H1 (cell line): ENCODE measurements at regions not wholly inside any gene's neighbourhood (a gene's known extent, or its start where the extent isn't known, plus 50 kb on each side); places are given as distances from the start of the nearest gene placed in this dataset.

Experiments used
- CTCF ChIA-PET: fragments of 300-600 bp; sonication (Branson Sonifier 250); formaldehyde crosslinking; loops from one replicate; lab custom pipeline; 2021; ENCODE audit not compliant: partially characterized antibody; lab: Charles Lee
- POLR2A ChIA-PET: fragments of 300-600 bp; sonication (Branson Sonifier 250); formaldehyde crosslinking; loops from one replicate; lab custom pipeline; 2021; ENCODE audit warnings: inconsistent platforms; ENCODE audit not compliant: partially characterized antibody; lab: Charles Lee
- DNase-seq, 2 experiments: peaks; one replicate each; pipeline versions ENCODE4 v3.0.0 to v3.0.0-alpha.2; 2010 to 2022; ENCODE audit warnings: low spot score in 2 of 2, low read depth in 1 of 2, mixed read lengths in 1 of 2
- FAIRE-seq: peaks from 2 replicates; lab custom pipeline; 2011; peaks lifted over from hg19 to GRCh38; lab: Jason Lieb, UNC
- H2AFZ ChIP-seq: 2 replicates; pipeline ENCODE4 v1.8.1; 2012; ENCODE audit warnings: low read length, inconsistent platforms
- H2AK5ac ChIP-seq: 2 replicates; pipeline ENCODE4 v1.6.1; 2013; ENCODE audit warnings: low read depth, low read length
- H2BK120ac ChIP-seq: replicated peaks from 2 replicates; pipeline ENCODE3; 2013; ENCODE audit warnings: low read depth, low read length, inconsistent platforms
- H2BK12ac ChIP-seq: 2 replicates; pipeline ENCODE4 v1.6.1; 2013; ENCODE audit warnings: low read depth, low read length
- H2BK15ac ChIP-seq: 2 replicates; pipeline ENCODE4 v1.6.1; 2013; ENCODE audit warnings: low read length
- H2BK20ac ChIP-seq: 2 replicates; pipeline ENCODE4 v1.6.1; 2013; ENCODE audit warnings: low read length
- H2BK5ac ChIP-seq: 2 replicates; pipeline ENCODE4 v1.6.1; 2013; ENCODE audit warnings: low read depth, low read length
- H3K14ac ChIP-seq: 2 replicates; pipeline ENCODE4 v1.6.1; 2013; ENCODE audit warnings: inconsistent platforms; ENCODE audit not compliant: insufficient read length
- H3K18ac ChIP-seq: 2 replicates; pipeline ENCODE4 v1.6.1; 2013; ENCODE audit warnings: low read length; ENCODE audit errors: extremely low read depth
- H3K23ac ChIP-seq: 2 replicates; pipeline ENCODE4 v1.6.1; 2013; ENCODE audit warnings: inconsistent platforms; ENCODE audit not compliant: insufficient read length
- H3K23me2 ChIP-seq: 2 replicates; pipeline ENCODE4 v1.6.1; 2013; ENCODE audit warnings: low read depth, low read length
- H3K27ac ChIP-seq: 2 replicates; pipeline ENCODE4 v1.6.1; 2011; ENCODE audit warnings: low read depth, low read length, inconsistent platforms
- H3K27me3 ChIP-seq, 4 experiments: replicated peaks in 1 of 4; 1 replicate in 1 of 4; 2 replicates in 3 of 4; pipeline versions ENCODE4 v1.6.1 to v1.8.1; 2011 to 2013; ENCODE audit warnings: low read length in 3 of 4, mild to moderate bottlenecking in 3 of 4, inconsistent platforms in 2 of 4, mixed read lengths in 2 of 4, moderate library complexity in 1 of 4; ENCODE audit not compliant: control insufficient read depth in 3 of 4, insufficient read depth in 3 of 4; ENCODE audit errors: extremely low read depth in 1 of 4
- H3K36me3 ChIP-seq, 4 experiments: 2 replicates each; pipeline versions ENCODE4 v1.6.1 to v1.8.1; 2011 to 2013; ENCODE audit warnings: mild to moderate bottlenecking in 4 of 4, low read length in 3 of 4, moderate library complexity in 2 of 4, control low read depth in 1 of 4, inconsistent platforms in 1 of 4; ENCODE audit not compliant: insufficient read depth in 4 of 4, control insufficient read depth in 2 of 4
- H3K4ac ChIP-seq: replicated peaks from 2 replicates; pipeline ENCODE3; 2013; ENCODE audit warnings: low read length, low read depth, mixed read lengths, inconsistent platforms; ENCODE audit not compliant: insufficient read length
- H3K4me1 ChIP-seq, 4 experiments: replicated peaks in 1 of 4; 1 replicate in 1 of 4; 2 replicates in 3 of 4; pipeline versions ENCODE4 v1.6.1 to v1.8.1; 2011 to 2013; ENCODE audit warnings: low read length in 3 of 4, inconsistent platforms in 2 of 4, mixed read lengths in 1 of 4; ENCODE audit not compliant: insufficient read depth in 4 of 4, control insufficient read depth in 3 of 4
- H3K4me2 ChIP-seq, 2 experiments: 2 replicates each; pipeline versions ENCODE4 v1.6.1 to v1.8.1; 2011 to 2013; ENCODE audit warnings: low read depth in 2 of 2, low read length in 2 of 2, control low read depth in 1 of 2, inconsistent platforms in 1 of 2, mild to moderate bottlenecking in 1 of 2; ENCODE audit not compliant: insufficient read depth in 1 of 2
- H3K4me3 ChIP-seq, 4 experiments: fragments of 200-600, 300-600 bp in 1 of 4; sonication (generic), shearing (Covaris generic), sonication (Bioruptor Twin) in 1 of 4; 2 replicates each; pipeline versions ENCODE4 v1.5.1 to v1.8.1; 2011 to 2016; ENCODE audit warnings: low read length in 4 of 4, low read depth in 3 of 4, control low read depth in 2 of 4, inconsistent platforms in 2 of 4, mild to moderate bottlenecking in 2 of 4, mixed read lengths in 1 of 4, moderate library complexity in 1 of 4; ENCODE audit not compliant: insufficient read depth in 2 of 4; ENCODE audit errors: extremely low read depth in 1 of 4
- H3K56ac ChIP-seq: replicated peaks from 2 replicates; pipeline ENCODE3; 2013; ENCODE audit warnings: low read depth, mild to moderate bottlenecking, mixed read lengths, low read length, inconsistent platforms; ENCODE audit not compliant: insufficient read length
- H3K79me1 ChIP-seq: 2 replicates; pipeline ENCODE4 v1.6.1; 2013; ENCODE audit warnings: low read depth, low read length, control low read depth
- H3K79me2 ChIP-seq, 2 experiments: 2 replicates each; pipeline versions ENCODE4 v1.6.1 to v1.8.1; 2012 to 2013; ENCODE audit warnings: low read length in 2 of 2, mild to moderate bottlenecking in 2 of 2, inconsistent platforms in 1 of 2; ENCODE audit not compliant: insufficient read depth in 2 of 2, control insufficient read depth in 1 of 2
- H3K9ac ChIP-seq, 4 experiments: replicated peaks in 1 of 4; 1 replicate in 1 of 4; 2 replicates in 3 of 4; pipeline versions ENCODE4 v1.6.1 to v1.8.1; 2011 to 2013; ENCODE audit warnings: low read depth in 3 of 4, low read length in 3 of 4, control low read depth in 2 of 4, mild to moderate bottlenecking in 2 of 4, moderate library complexity in 2 of 4, inconsistent platforms in 1 of 4; ENCODE audit errors: extremely low read depth in 1 of 4
- H3K9me3 ChIP-seq, 2 experiments: 2 replicates each; pipeline versions ENCODE4 v1.6.1 to v1.8.1; 2012 to 2013; ENCODE audit warnings: mild to moderate bottlenecking in 2 of 2, moderate library complexity in 2 of 2, control low read depth in 1 of 2, inconsistent platforms in 1 of 2, low read depth in 1 of 2, low read length in 1 of 2, mixed read lengths in 1 of 2; ENCODE audit not compliant: insufficient read depth in 2 of 2
- H4K20me1 ChIP-seq, 2 experiments: replicated peaks in 1 of 2; 2 replicates each; pipeline versions ENCODE3 to v1.8.1; 2011 to 2013; ENCODE audit warnings: inconsistent platforms in 2 of 2, low read length in 2 of 2, mild to moderate bottlenecking in 1 of 2; ENCODE audit not compliant: insufficient read depth in 2 of 2, control insufficient read depth in 1 of 2
- H4K5ac ChIP-seq: 2 replicates; pipeline ENCODE4 v1.6.1; 2013; ENCODE audit warnings: low read length, low read depth, mixed read lengths, inconsistent platforms; ENCODE audit not compliant: insufficient read length
- H4K8ac ChIP-seq: 2 replicates; pipeline ENCODE4 v1.8.0; 2013; ENCODE audit warnings: mild to moderate bottlenecking, moderate library complexity, low read length, inconsistent platforms; ENCODE audit not compliant: insufficient read depth; ENCODE audit errors: extremely low read depth
- H4K91ac ChIP-seq: replicated peaks from 2 replicates; pipeline ENCODE3; 2013; ENCODE audit warnings: low read length, mixed read lengths, inconsistent platforms; ENCODE audit not compliant: insufficient read length
- CBX5 ChIP-seq: fragments of 300-800, 300-1000 bp; sonication (generic); IDR thresholded peaks from 2 replicates; pipeline ENCODE4 v1.7.1; 2016; ENCODE audit warnings: antibody characterized with exemption, low read length, low read depth
- GTF2F1 ChIP-seq: IDR thresholded peaks from 2 replicates; pipeline ENCODE4 v1.6.1; 2012; ENCODE audit warnings: low read depth, low read length, improper control_type of control experiment, borderline replicate concordance
- PHF8 ChIP-seq: fragments of 200-600 bp; sonication (generic); conservative IDR thresholded peaks from 2 replicates; pipeline ENCODE4 v1.7.1; 2012; ENCODE audit warnings: low read depth, mild to moderate bottlenecking, inconsistent platforms, low read length, moderate library complexity
- RAD21 ChIP-seq, 2 experiments: IDR thresholded peaks in 1 of 2; conservative IDR thresholded peaks in 1 of 2; 2 replicates each; pipeline ENCODE4 v1.6.1; 2011; ENCODE audit warnings: low read depth in 2 of 2, low read length in 2 of 2, improper control_type of control experiment in 1 of 2, inconsistent platforms in 1 of 2, mild to moderate bottlenecking in 1 of 2, moderate library complexity in 1 of 2
- SRF ChIP-seq: IDR thresholded peaks from 2 replicates; pipeline ENCODE4 v1.6.1; 2011; ENCODE audit warnings: mild to moderate bottlenecking, low read depth, low read length, moderate library complexity
- WGBS, 2 experiments: shearing (Covaris generic) in 1 of 2; methylation state at CpG; one replicate each; pipeline versions ENCODE4 v1.1.6 to v1.1.7; 2013 to 2015; ENCODE audit warnings: low lambda C conversion rate in 2 of 2, mixed read lengths in 2 of 2, inconsistent platforms in 1 of 2, low coverage in 1 of 2, missing lambda C conversion rate in 1 of 2; ENCODE audit not compliant: insufficient replicate concordance in 2 of 2, insufficient coverage in 1 of 2, insufficient read length in 1 of 2; ENCODE audit errors: extremely low coverage in 1 of 2, missing lambda C conversion rate in 1 of 2; 5-methylcytosine and 5-hydroxymethylcytosine counted together

DNA sequence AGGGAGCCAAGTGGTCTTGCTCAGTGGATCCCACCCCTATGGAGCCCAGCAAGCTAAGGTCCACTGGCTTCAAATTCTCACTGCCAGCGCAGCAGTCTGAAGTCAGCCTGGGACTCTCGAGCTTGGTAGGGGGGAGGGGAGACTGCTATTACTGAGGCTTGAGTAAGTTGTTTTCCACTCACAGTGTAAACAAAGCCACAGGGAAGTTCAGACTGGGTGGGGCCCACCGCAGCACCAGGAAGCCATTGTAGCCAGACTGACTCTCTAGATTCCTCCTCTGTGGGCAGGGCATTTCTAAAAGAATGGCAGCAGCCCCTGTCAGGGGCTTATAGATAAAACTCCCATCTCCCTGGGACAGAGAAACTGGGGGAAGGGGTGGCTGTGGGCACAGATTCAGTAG lies 721.0 kb upstream of the NDST4 start:
- H3K36me3 ChIP-seq: no peaks in the 10 kb centered on the region
- no peaks in the 10 kb centered on the region for H3K9me3 ChIP-seq
- H3K4me2 ChIP-seq: no peak overlapping the region
- no peak overlapping the region for H3K27ac ChIP-seq
- no peak overlapping the region for H3K14ac ChIP-seq
- no peak overlapping the region for H3K4me3 ChIP-seq
- no peak overlapping the region for H2BK15ac ChIP-seq
- no peak overlapping the region for H2BK5ac ChIP-seq
- CTCF ChIA-PET: interaction anchor here (0.6 kb wide), 1 partner anchor 19 kb away, joined by 3 read pairs; no protein-coding TSS in a partner anchor
- H3K9ac ChIP-seq: no peak overlapping the region
- 100% methylated on average over 2 of the region's 3 CpGs; no CpG with 5 or more reads in 1 of the 2 experiments for WGBS, 2 experiments
- TF ChIP-seq RAD21 (IDR thresholded peaks at IDR 0.05 in 1 of 2, conservative IDR thresholded peaks at IDR 0.05 in 1 of 2; ENCODE audit: low read depth in 2 of 2, low read length in 2 of 2) (no peak), CBX5 (no peak), GTF2F1 (no peak), SRF (no peak), PHF8 (no peak)
- no peaks in the 10 kb centered on the region for H3K23me2 ChIP-seq
- no peak overlapping the region for H3K4ac ChIP-seq
- no peak overlapping the region for H2AK5ac ChIP-seq
- H3K27me3 ChIP-seq: no peaks in the 10 kb centered on the region
- no peak for DNase-seq
- H3K4me1 ChIP-seq: no peaks in the 10 kb centered on the region
- H3K79me1 ChIP-seq: no peaks in the 10 kb centered on the region
- H2AFZ ChIP-seq: no peak overlapping the region; the same call in 1 of the 2 replicates
- no peak overlapping the region for H3K56ac ChIP-seq
- H2BK12ac ChIP-seq: no peak overlapping the region
- POLR2A ChIA-PET: no interaction called here
- no peak overlapping the region for H4K5ac ChIP-seq
- no peak overlapping the region for H4K91ac ChIP-seq
- H3K79me2 ChIP-seq: no peaks in the 10 kb centered on the region
- H2BK120ac ChIP-seq: no peak overlapping the region
- no peak overlapping the region for H3K18ac ChIP-seq
- no peak overlapping the region for H2BK20ac ChIP-seq
- no peak overlapping the region for H4K8ac ChIP-seq
- no peak overlapping the region for H3K23ac ChIP-seq
- H4K20me1 ChIP-seq: no peaks in the 10 kb centered on the region
- FAIRE-seq: no peak
